AG20443 (cell line): ENCODE measurements at regions not wholly inside any gene's neighbourhood (a gene's known extent, or its start where the extent isn't known, plus 50 kb on each side); places are given as distances from the start of the nearest gene placed in this dataset.

ENCODE experiments used
- DNase-seq: peaks from one replicate; pipeline ENCODE4 v3.0.0; 2012; ENCODE audit warnings: low spot score, mixed read lengths

GRCh38 chr12:126700096-126700495 lies 1566.9 kb upstream of the TMEM132C start:
- DNase-seq, result no peak

- no peak for DNase-seq
Measured at GRCh38 chr12:126704609-126705008, 1562.4 kb upstream of the TMEM132C start.

- no peak for DNase-seq
Measured at GRCh38 chr12:126706300-126706699, 1560.7 kb upstream of the TMEM132C start.

- no peak for DNase-seq
Measured at GRCh38 chr12:126708492-126708896, 1558.5 kb upstream of the TMEM132C start.

- DNase-seq, result no peak
Measured at GRCh38 chr12:126718365-126718764, 1548.6 kb upstream of the TMEM132C start.

GRCh38 chr12:126719912-126720705 lies 1546.9 kb upstream of the TMEM132C start:
- DNase-seq, result no peak

GRCh38 chr12:126726481-126727217 lies 1540.3 kb upstream of the TMEM132C start:
- DNase-seq, result no peak

GRCh38 chr12:126727218-126728075 lies 1539.5 kb upstream of the TMEM132C start:
- DNase-seq, result no peak

GRCh38 chr12:126734296-126734695 lies 1532.7 kb upstream of the TMEM132C start:
- no peak for DNase-seq

- DNase-seq, result no peak
Measured at GRCh38 chr12:126734710-126735109, 1532.3 kb upstream of the TMEM132C start.

GRCh38 chr12:126741536-126742240 lies 1525.3 kb upstream of the TMEM132C start:
- DNase-seq, result no peak

GRCh38 chr12:126742241-126742641 lies 1524.7 kb upstream of the TMEM132C start:
- no peak for DNase-seq

GRCh38 chr12:126747530-126748149 lies 1519.3 kb upstream of the TMEM132C start:
- DNase-seq, result peak; percentile 66

- no peak for DNase-seq
Measured at GRCh38 chr12:126752021-126752420, 1514.9 kb upstream of the TMEM132C start.

- DNase-seq, result no peak
Measured at GRCh38 chr12:126757326-126757725, 1509.6 kb upstream of the TMEM132C start.

GRCh38 chr12:126760092-126760491 lies 1506.9 kb upstream of the TMEM132C start:
- DNase-seq, result no peak

GRCh38 chr12:126761420-126761819 lies 1505.5 kb upstream of the TMEM132C start:
- DNase-seq, result no peak

GRCh38 chr12:126762150-126762549 lies 1504.8 kb upstream of the TMEM132C start:
- no peak for DNase-seq

GRCh38 chr12:126763359-126763758 lies 1503.6 kb upstream of the TMEM132C start:
- DNase-seq, result no peak

- no peak for DNase-seq
Measured at GRCh38 chr12:126767334-126767733, 1499.6 kb upstream of the TMEM132C start.

GRCh38 chr12:126768517-126768916 lies 1498.5 kb upstream of the TMEM132C start:
- DNase-seq, result no peak
